ENCODE measurements at regions not wholly inside any gene's neighbourhood (a gene's known extent, or its start where the extent isn't known, plus 50 kb on each side); places are given as distances from the start of the nearest gene placed in this dataset.

- Histone ChIP-seq H3K4me1 (no peaks in the 10 kb centered on the region), H3K27ac (peak overlapping the region; percentile 82 to 83), H3K4me3 (peak overlapping the region in 2 of 3 donors; percentile 28 to 48), H3K9me3 (peaks cover 0 to 7% of the 10 kb centered on the region in 2 donors), H3K27me3 (no peaks in the 10 kb centered on the region), H3K36me3 (no peaks in the 10 kb centered on the region)
- TF ChIP-seq CTCF (IDR thresholded peaks at IDR 0.05), result no peak
- no peak for TF ChIP-seq POLR2AphosphoS5 (IDR thresholded peaks at IDR 0.05)
- TF ChIP-seq POLR2A (IDR thresholded peaks at IDR 0.05), result no peak
- no peak for DNase-seq (ENCODE audit: low spot score in 2 of 2)
- intact Hi-C loops (cut with DNase I; ENCODE audit: low total_unique reads), result no loop called here
Measured at GRCh38 chr2:61671561-61672315, 133.6 kb upstream of the XPO1 start.

- H3K4me1 ChIP-seq, result no peaks in the 10 kb centered on the region
- intact Hi-C loops (cut with DNase I; ENCODE audit: low total_unique reads), result no loop called here
- no peak for TF ChIP-seq CTCF (IDR thresholded peaks at IDR 0.05)
- no peak for TF ChIP-seq POLR2A (IDR thresholded peaks at IDR 0.05)
- TF ChIP-seq POLR2AphosphoS5 (IDR thresholded peaks at IDR 0.05), result no peak
- peaks cover 0 to 7% of the 10 kb centered on the region in 2 donors for H3K9me3 ChIP-seq
- peak overlapping the region; percentile 26 to 48 (median 28) for H3K4me3 ChIP-seq
- no peaks in the 10 kb centered on the region for H3K36me3 ChIP-seq
- DNase-seq (ENCODE audit: low spot score in 2 of 2), result no peak
- no peaks in the 10 kb centered on the region for H3K27me3 ChIP-seq
- peak overlapping the region; percentile 82 to 83 for H3K27ac ChIP-seq
Measured at GRCh38 chr2:61670591-61671501, 132.7 kb upstream of the XPO1 start.

GRCh38 chr2:61664190-61664589 is 126.0 kb upstream of the XPO1 start:
- H3K27me3 ChIP-seq, result no peaks in the 10 kb centered on the region
- H3K4me3 ChIP-seq, result no peak overlapping the region
- intact Hi-C loops (cut with DNase I; ENCODE audit: low total_unique reads), result no loop called here
- no peak for DNase-seq (ENCODE audit: low spot score in 2 of 2)
- TF ChIP-seq CTCF (IDR thresholded peaks at IDR 0.05) (no peak), POLR2AphosphoS5 (IDR thresholded peaks at IDR 0.05) (no peak), POLR2A (IDR thresholded peaks at IDR 0.05) (no peak)
- no peak overlapping the region for H3K27ac ChIP-seq
- H3K9me3 ChIP-seq, result no peaks in the 10 kb centered on the region
- H3K36me3 ChIP-seq, result no peaks in the 10 kb centered on the region
- H3K4me1 ChIP-seq, result no peaks in the 10 kb centered on the region

GRCh38 chr2:61662990-61663389 is 124.8 kb upstream of the XPO1 start:
- no peaks in the 10 kb centered on the region for H3K36me3 ChIP-seq
- no peaks in the 10 kb centered on the region for H3K27me3 ChIP-seq
- H3K4me1 ChIP-seq, result no peaks in the 10 kb centered on the region
- H3K9me3 ChIP-seq, result no peaks in the 10 kb centered on the region
- intact Hi-C loops (cut with DNase I; ENCODE audit: low total_unique reads), result no loop called here
- DNase-seq (ENCODE audit: low spot score in 2 of 2), result no peak
- H3K27ac ChIP-seq, result no peak overlapping the region
- TF ChIP-seq POLR2A (IDR thresholded peaks at IDR 0.05) (no peak), CTCF (IDR thresholded peaks at IDR 0.05) (no peak), POLR2AphosphoS5 (IDR thresholded peaks at IDR 0.05) (no peak)
- no peak overlapping the region for H3K4me3 ChIP-seq

Data from breast epithelium (tissue), 4 donors.